ENCODE measurements at regions not wholly inside any gene's neighbourhood (a gene's known extent, or its start where the extent isn't known, plus 50 kb on each side); places are given as distances from the start of the nearest gene placed in this dataset.

GRCh38 chr5:91302958-91303357, 80.2 kb downstream of the ARRDC3 start:
- Mint-ChIP-seq H3K27ac (ENCODE audit: unreplicated experiment) (no peak overlapping the region), H3K9me3 (ENCODE audit: low read depth, unreplicated experiment) (no peaks in the 10 kb centered on the region), H3K36me3 (ENCODE audit: insufficient read depth, unreplicated experiment) (no peaks in the 10 kb centered on the region), H3K27me3 (ENCODE audit: unreplicated experiment) (no peaks in the 10 kb centered on the region), H3K4me1 (ENCODE audit: low read depth, unreplicated experiment) (peaks cover 10% of the 10 kb centered on the region), H3K4me3 (ENCODE audit: low read depth, unreplicated experiment) (no peak overlapping the region)
- CTCF ChIA-PET = interaction anchor here (1.3 kb wide), 2 partner anchors 9 to 22 kb away, joined by 3 to 5 read pairs; no protein-coding TSS in a partner anchor
- no TSS peak for BruUV-seq (replicated peaks)
- no peak for TF ChIP-seq CTCF (IDR thresholded peaks at IDR 0.05; ENCODE audit: unreplicated experiment)
- no peak for DNase-seq
- intact Hi-C loops (cut with micrococcal nuclease; ENCODE audit: unreplicated experiment) = no loop called here

- H3K4me3 Mint-ChIP-seq (ENCODE audit: low read depth, unreplicated experiment) = no peak overlapping the region
- TF ChIP-seq CTCF (IDR thresholded peaks at IDR 0.05; ENCODE audit: unreplicated experiment) = no peak
Observed at GRCh38 chr5:91302305-91302704, 80.8 kb downstream of the ARRDC3 start.

GRCh38 chr5:91301106-91301846, 81.8 kb downstream of the ARRDC3 start:
- H3K36me3 Mint-ChIP-seq (ENCODE audit: insufficient read depth, unreplicated experiment) = no peaks in the 10 kb centered on the region
- no peak overlapping the region for H3K27ac Mint-ChIP-seq (ENCODE audit: unreplicated experiment)
- intact Hi-C loops (cut with micrococcal nuclease; ENCODE audit: unreplicated experiment) = no loop called here
- TF ChIP-seq CTCF (IDR thresholded peaks at IDR 0.05; ENCODE audit: unreplicated experiment) = no peak
- no TSS peak for BruUV-seq (replicated peaks)
- no peak for DNase-seq
- H3K4me1 Mint-ChIP-seq (ENCODE audit: low read depth, unreplicated experiment) = peaks cover 14% of the 10 kb centered on the region
- no peaks in the 10 kb centered on the region for H3K9me3 Mint-ChIP-seq (ENCODE audit: low read depth, unreplicated experiment)
- CTCF ChIA-PET = interaction anchor here (0.6 to 1.6 kb wide), 2 partner anchors 20 to 28 kb away, joined by 3 to 4 read pairs; no protein-coding TSS in a partner anchor
- H3K27me3 Mint-ChIP-seq (ENCODE audit: unreplicated experiment) = no peaks in the 10 kb centered on the region
- H3K4me3 Mint-ChIP-seq (ENCODE audit: low read depth, unreplicated experiment) = no peak overlapping the region

More at GRCh38 chr5:91302305-91302704, 80.8 kb downstream of the ARRDC3 start:
- Mint-ChIP-seq H3K27ac (ENCODE audit: unreplicated experiment) (no peak overlapping the region), H3K9me3 (ENCODE audit: low read depth, unreplicated experiment) (no peaks in the 10 kb centered on the region), H3K36me3 (ENCODE audit: insufficient read depth, unreplicated experiment) (no peaks in the 10 kb centered on the region), H3K27me3 (ENCODE audit: unreplicated experiment) (no peaks in the 10 kb centered on the region), H3K4me1 (ENCODE audit: low read depth, unreplicated experiment) (peaks cover 10% of the 10 kb centered on the region)
- no TSS peak for BruUV-seq (replicated peaks)
- intact Hi-C loops (cut with micrococcal nuclease; ENCODE audit: unreplicated experiment) = no loop called here
- no peak for DNase-seq
- CTCF ChIA-PET = interaction anchor here (1.3 kb wide), 2 partner anchors 9 to 21 kb away, joined by 3 to 5 read pairs; no protein-coding TSS in a partner anchor

- H3K4me1 Mint-ChIP-seq (ENCODE audit: low read depth, unreplicated experiment) = peaks cover 15% of the 10 kb centered on the region
- DNase-seq = no peak
- no peak for TF ChIP-seq CTCF (IDR thresholded peaks at IDR 0.05; ENCODE audit: unreplicated experiment)
- intact Hi-C loops (cut with micrococcal nuclease; ENCODE audit: unreplicated experiment) = no loop called here
- CTCF ChIA-PET = interaction anchor here (0.7 to 2.2 kb wide), 2 partner anchors 9 to 1457 kb away, joined by 3 to 12 read pairs; no protein-coding TSS in a partner anchor
- H3K27ac Mint-ChIP-seq (ENCODE audit: unreplicated experiment) = no peak overlapping the region
- H3K4me3 Mint-ChIP-seq (ENCODE audit: low read depth, unreplicated experiment) = no peak overlapping the region
- no peaks in the 10 kb centered on the region for H3K9me3 Mint-ChIP-seq (ENCODE audit: low read depth, unreplicated experiment)
- no peaks in the 10 kb centered on the region for H3K27me3 Mint-ChIP-seq (ENCODE audit: unreplicated experiment)
- no TSS peak for BruUV-seq (replicated peaks)
- no peaks in the 10 kb centered on the region for H3K36me3 Mint-ChIP-seq (ENCODE audit: insufficient read depth, unreplicated experiment)
Observed at GRCh38 chr5:91297994-91298393, 85.1 kb downstream of the ARRDC3 start.

Measured in Calu3 (cell line).